ENCODE measurements at regions not wholly inside any gene's neighbourhood (a gene's known extent, or its start where the extent isn't known, plus 50 kb on each side); places are given as distances from the start of the nearest gene placed in this dataset.

- no peak for DNase-seq
- H3K4me1 ChIP-seq (ENCODE audit: insufficient read depth): no peaks in the 10 kb centered on the region
- no peaks in the 10 kb centered on the region for H3K9me3 ChIP-seq
- intact Hi-C loops (cut with DNase I): no loop called here
- TF ChIP-seq POLR2A (IDR thresholded peaks at IDR 0.05) (no peak), CTCF (IDR thresholded peaks at IDR 0.05) (no peak), EP300 (IDR thresholded peaks at IDR 0.05) (no peak)
- no peak overlapping the region for H3K4me3 ChIP-seq
- no peaks in the 10 kb centered on the region for H3K27me3 ChIP-seq
- no peaks in the 10 kb centered on the region for H3K36me3 ChIP-seq
- H3K27ac ChIP-seq: no peak overlapping the region
- 93 to 95% (median 95%) methylated on average over 6 of the region's 6 CpGs for WGBS, 3 donors
These were observed 360.0 kb downstream of the RND3 start for GRCh38 chr2:150127346-150127990.

GRCh38 chr2:150126839-150127238, 360.6 kb downstream of the RND3 start:
- no peaks in the 10 kb centered on the region for H3K4me1 ChIP-seq (ENCODE audit: insufficient read depth)

GRCh38 chr2:150126143-150126740, 361.2 kb downstream of the RND3 start:
- Histone ChIP-seq H3K4me3 (no peak overlapping the region), H3K27me3 (no peaks in the 10 kb centered on the region), H3K36me3 (no peaks in the 10 kb centered on the region), H3K4me1 (ENCODE audit: insufficient read depth) (no peaks in the 10 kb centered on the region), H3K27ac (no peak overlapping the region), H3K9me3 (no peaks in the 10 kb centered on the region)
- intact Hi-C loops (cut with DNase I): no loop called here
- WGBS, 3 donors: 90 to 96% (median 92%) methylated on average over 7 of the region's 7 CpGs
- TF ChIP-seq CTCF (IDR thresholded peaks at IDR 0.05) (no peak), POLR2A (IDR thresholded peaks at IDR 0.05) (no peak), EP300 (IDR thresholded peaks at IDR 0.05) (no peak)
- no peak for DNase-seq

More at GRCh38 chr2:150126839-150127238, 360.6 kb downstream of the RND3 start:
- TF ChIP-seq EP300 (IDR thresholded peaks at IDR 0.05) (no peak), POLR2A (IDR thresholded peaks at IDR 0.05) (no peak), CTCF (IDR thresholded peaks at IDR 0.05) (no peak)
- H3K27me3 ChIP-seq: no peaks in the 10 kb centered on the region
- no peaks in the 10 kb centered on the region for H3K9me3 ChIP-seq
- 86 to 98% (median 95%) methylated on average over 2 of the region's 2 CpGs for WGBS, 3 donors
- H3K27ac ChIP-seq: no peak overlapping the region
- no peak overlapping the region for H3K4me3 ChIP-seq
- intact Hi-C loops (cut with DNase I): no loop called here
- no peak for DNase-seq
- no peaks in the 10 kb centered on the region for H3K36me3 ChIP-seq

GRCh38 chr2:150125708-150126107, 361.8 kb downstream of the RND3 start:
- H3K27ac ChIP-seq: no peak overlapping the region
- intact Hi-C loops (cut with DNase I): no loop called here
- WGBS, 3 donors: 62 to 76% (median 72%) methylated on average over 9 of the region's 9 CpGs

More at GRCh38 chr2:150125708-150126107, 361.8 kb downstream of the RND3 start:
- Histone ChIP-seq H3K36me3 (no peaks in the 10 kb centered on the region), H3K27me3 (no peaks in the 10 kb centered on the region), H3K4me3 (no peak overlapping the region), H3K4me1 (ENCODE audit: insufficient read depth) (no peaks in the 10 kb centered on the region), H3K9me3 (no peaks in the 10 kb centered on the region)
- DNase-seq: no peak
- TF ChIP-seq EP300 (IDR thresholded peaks at IDR 0.05) (no peak), CTCF (IDR thresholded peaks at IDR 0.05) (no peak), POLR2A (IDR thresholded peaks at IDR 0.05) (no peak)
